ENCODE measurements at regions not wholly inside any gene's neighbourhood (a gene's known extent, or its start where the extent isn't known, plus 50 kb on each side); places are given as distances from the start of the nearest gene placed in this dataset.
A peak's percentile ranks its signal among the peaks of the same experiment; 100 is the strongest.

- in situ Hi-C loops (cut with MboI; ENCODE audit: low pct_ligation_motif_present in 1 of 4, low pct_unique_long_range_greater_than_20kb in 1 of 4, low sequenced_read_pairs in 3 of 4) (no loop called here), intact Hi-C loops (cut with DNase I; ENCODE audit: low total_unique reads) (no loop called here)
- 0 to 2% methylated on average over 2 of the region's 2 CpGs for WGBS, 2 donors (ENCODE audit: low coverage in 1 of 2)
- Histone ChIP-seq H3K27ac (no peak overlapping the region), H3K4me1 (peaks cover 0 to 21% (median 2%) of the 10 kb centered on the region in 4 donors), H3K9me3 (no peaks in the 10 kb centered on the region), H3K27me3 (no peaks in the 10 kb centered on the region), H3K36me3 (no peaks in the 10 kb centered on the region), H3K4me3 (no peak overlapping the region)
- no peak for TF ChIP-seq POLR2AphosphoS5 (IDR thresholded peaks at IDR 0.05)
- TF ChIP-seq EP300 (IDR thresholded peaks at IDR 0.05; ENCODE audit: low read depth): no peak
- no peak for TF ChIP-seq POLR2A (IDR thresholded peaks at IDR 0.05)
- TF ChIP-seq, protein P1, sequence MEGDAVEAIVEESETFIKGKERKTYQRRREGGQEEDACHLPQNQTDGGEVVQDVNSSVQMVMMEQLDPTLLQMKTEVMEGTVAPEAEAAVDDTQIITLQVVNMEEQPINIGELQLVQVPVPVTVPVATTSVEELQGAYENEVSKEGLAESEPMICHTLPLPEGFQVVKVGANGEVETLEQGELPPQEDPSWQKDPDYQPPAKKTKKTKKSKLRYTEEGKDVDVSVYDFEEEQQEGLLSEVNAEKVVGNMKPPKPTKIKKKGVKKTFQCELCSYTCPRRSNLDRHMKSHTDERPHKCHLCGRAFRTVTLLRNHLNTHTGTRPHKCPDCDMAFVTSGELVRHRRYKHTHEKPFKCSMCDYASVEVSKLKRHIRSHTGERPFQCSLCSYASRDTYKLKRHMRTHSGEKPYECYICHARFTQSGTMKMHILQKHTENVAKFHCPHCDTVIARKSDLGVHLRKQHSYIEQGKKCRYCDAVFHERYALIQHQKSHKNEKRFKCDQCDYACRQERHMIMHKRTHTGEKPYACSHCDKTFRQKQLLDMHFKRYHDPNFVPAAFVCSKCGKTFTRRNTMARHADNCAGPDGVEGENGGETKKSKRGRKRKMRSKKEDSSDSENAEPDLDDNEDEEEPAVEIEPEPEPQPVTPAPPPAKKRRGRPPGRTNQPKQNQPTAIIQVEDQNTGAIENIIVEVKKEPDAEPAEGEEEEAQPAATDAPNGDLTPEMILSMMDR (IDR thresholded peaks at IDR 0.05): no peak
- DNase-seq: no peak
Measured at GRCh38 chr2:237260039-237260620, 153.8 kb downstream of the COL6A3 start.

DNA sequence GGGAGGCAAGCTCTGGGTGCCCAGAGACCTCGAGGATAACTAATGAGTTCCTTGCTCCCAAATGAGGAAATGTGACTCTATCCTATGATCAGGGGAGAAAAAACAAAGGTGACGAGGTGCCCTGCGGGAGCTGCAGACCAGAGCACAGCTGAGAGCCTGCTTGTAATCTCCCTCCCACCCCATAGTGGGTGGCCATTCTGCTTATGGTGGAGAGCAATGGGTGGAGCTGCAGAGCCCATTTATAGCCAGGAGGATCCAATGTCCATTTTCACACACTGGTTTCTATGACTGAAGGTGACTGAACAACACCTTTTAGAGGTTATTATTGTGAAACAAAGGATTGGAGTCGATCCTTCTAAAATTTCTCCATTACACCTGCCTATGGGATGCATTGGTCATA lies 153.3 kb downstream of the COL6A3 start:
- intact Hi-C loops (cut with DNase I; ENCODE audit: low total_unique reads): no loop called here
- Histone ChIP-seq H3K27ac (no peak overlapping the region), H3K36me3 (no peaks in the 10 kb centered on the region), H3K27me3 (no peaks in the 10 kb centered on the region), H3K9me3 (no peaks in the 10 kb centered on the region), H3K4me1 (peaks cover 0 to 21% (median 2%) of the 10 kb centered on the region in 4 donors), H3K4me3 (no peak overlapping the region)
- TF ChIP-seq POLR2AphosphoS5 (IDR thresholded peaks at IDR 0.05) (no peak), POLR2A (IDR thresholded peaks at IDR 0.05) (no peak), EP300 (IDR thresholded peaks at IDR 0.05; ENCODE audit: low read depth) (no peak)
- TF ChIP-seq, protein P1 (IDR thresholded peaks at IDR 0.05): no peak
- in situ Hi-C loops (cut with MboI; ENCODE audit: low pct_ligation_motif_present in 1 of 4, low pct_unique_long_range_greater_than_20kb in 1 of 4, low sequenced_read_pairs in 3 of 4): no loop called here
- 75 to 85% methylated on average over 1 to 4 of the region's 4 CpGs for WGBS, 2 donors (ENCODE audit: low coverage in 1 of 2)
- DNase-seq: no peak

DNA sequence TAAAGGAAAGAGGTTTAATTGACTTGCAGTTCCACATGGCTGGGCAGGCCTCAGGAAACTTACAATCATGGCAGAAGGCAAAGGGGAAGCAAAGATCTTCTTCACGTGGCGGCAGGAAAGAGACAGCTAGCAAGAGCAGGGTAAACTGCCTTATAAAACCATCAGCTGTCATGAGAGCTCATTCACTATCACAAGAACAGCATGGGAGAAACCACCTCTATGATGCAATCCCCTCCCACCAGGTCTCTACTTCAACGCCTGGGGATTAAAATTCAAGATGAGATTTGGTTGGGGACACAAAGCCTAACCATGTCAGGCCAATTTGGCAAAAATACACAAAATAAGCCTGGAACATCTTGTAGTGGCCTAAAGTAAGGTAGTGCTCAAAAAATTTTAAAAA lies 152.6 kb downstream of the COL6A3 start:
- intact Hi-C loops (cut with DNase I; ENCODE audit: low total_unique reads): no loop called here
- in situ Hi-C loops (cut with MboI; ENCODE audit: low pct_ligation_motif_present in 1 of 4, low pct_unique_long_range_greater_than_20kb in 1 of 4, low sequenced_read_pairs in 3 of 4): no loop called here
- Histone ChIP-seq H3K27ac (no peak overlapping the region), H3K36me3 (no peaks in the 10 kb centered on the region), H3K4me1 (peaks cover 0 to 21% (median 2%) of the 10 kb centered on the region in 4 donors), H3K9me3 (no peaks in the 10 kb centered on the region), H3K4me3 (no peak overlapping the region), H3K27me3 (no peaks in the 10 kb centered on the region)
- DNase-seq: no peak
- TF ChIP-seq EP300 (IDR thresholded peaks at IDR 0.05; ENCODE audit: low read depth): no peak
- no peak for TF ChIP-seq POLR2AphosphoS5 (IDR thresholded peaks at IDR 0.05)
- TF ChIP-seq, protein P1 (IDR thresholded peaks at IDR 0.05): no peak
- WGBS, 2 donors (ENCODE audit: low coverage in 1 of 2): 79 to 100% methylated on average over 1 to 3 of the region's 3 CpGs

- H3K27me3 ChIP-seq: no peaks in the 10 kb centered on the region
- TF ChIP-seq POLR2AphosphoS5 (IDR thresholded peaks at IDR 0.05) (peak in 1 of 3 donors; percentile 13), EP300 (IDR thresholded peaks at IDR 0.05; ENCODE audit: low read depth) (no peak), POLR2A (IDR thresholded peaks at IDR 0.05) (no peak)
- TF ChIP-seq, protein P1 (IDR thresholded peaks at IDR 0.05): no peak
- H3K36me3 ChIP-seq: no peaks in the 10 kb centered on the region
- H3K4me3 ChIP-seq: no peak overlapping the region
- WGBS, 2 donors (ENCODE audit: low coverage in 1 of 2): 75 to 81% methylated on average over 4 to 10 of the region's 10 CpGs
- no peaks in the 10 kb centered on the region for H3K9me3 ChIP-seq
- H3K4me1 ChIP-seq: peaks cover 0 to 12% (median 0%) of the 10 kb centered on the region in 4 donors
- no peak for DNase-seq
- H3K27ac ChIP-seq: peak overlapping the region in 3 of 4 donors; percentile 13 to 52 (median 16)
- in situ Hi-C loops (cut with MboI; ENCODE audit: low pct_ligation_motif_present in 1 of 4, low pct_unique_long_range_greater_than_20kb in 1 of 4, low sequenced_read_pairs in 3 of 4): no loop called here
- intact Hi-C loops (cut with DNase I; ENCODE audit: low total_unique reads): no loop called here
Measured at GRCh38 chr2:237262838-237263771, 150.9 kb downstream of the COL6A3 start.

All from transverse colon (tissue), 4 donors.